ENCODE measurements at regions not wholly inside any gene's neighbourhood (a gene's known extent, or its start where the extent isn't known, plus 50 kb on each side); places are given as distances from the start of the nearest gene placed in this dataset.

DNA sequence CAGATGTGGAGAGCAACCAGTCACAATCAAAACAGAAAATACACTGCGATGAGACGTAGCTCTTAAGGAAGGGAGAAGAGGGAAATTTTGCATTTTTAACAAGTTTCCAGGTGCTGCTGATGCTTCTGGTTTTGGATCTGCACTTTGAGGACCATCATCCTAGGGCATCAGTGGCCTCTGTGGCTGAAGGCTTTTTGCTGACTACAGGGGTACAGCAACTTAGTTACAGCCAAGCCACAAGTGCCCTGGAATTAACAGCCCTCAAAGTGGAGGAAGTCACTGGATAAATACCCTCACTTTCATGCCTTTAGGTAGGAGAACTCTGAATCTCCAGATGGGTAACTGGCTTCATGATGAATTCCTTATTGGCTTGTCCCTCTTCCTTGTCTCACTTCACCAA, 700.9 kb downstream of the TMEM182 start:
- H3K9me3 Mint-ChIP-seq, result 0 out of 5 replicates have a peak, but pooled peaks cover 0 to 2% of the 10 kb centered on the region in 2 experiments

More for the DNA sequence above, 700.9 kb downstream of the TMEM182 start:
- H4K5ac ChIP-seq (ENCODE audit: insufficient read length, low read depth, low read length), result no peak overlapping the region
- no peaks in the 10 kb centered on the region for H3K27me3 ChIP-seq (ENCODE audit: insufficient read depth, low read length)
- H3K4me2 ChIP-seq (ENCODE audit: insufficient read depth, insufficient read length, low read length), result no peak overlapping the region
- no peak overlapping the region for H2BK12ac ChIP-seq (ENCODE audit: insufficient read length, low read depth, low read length)
- no peak for DNase-seq
- TF ChIP-seq, protein P1, sequence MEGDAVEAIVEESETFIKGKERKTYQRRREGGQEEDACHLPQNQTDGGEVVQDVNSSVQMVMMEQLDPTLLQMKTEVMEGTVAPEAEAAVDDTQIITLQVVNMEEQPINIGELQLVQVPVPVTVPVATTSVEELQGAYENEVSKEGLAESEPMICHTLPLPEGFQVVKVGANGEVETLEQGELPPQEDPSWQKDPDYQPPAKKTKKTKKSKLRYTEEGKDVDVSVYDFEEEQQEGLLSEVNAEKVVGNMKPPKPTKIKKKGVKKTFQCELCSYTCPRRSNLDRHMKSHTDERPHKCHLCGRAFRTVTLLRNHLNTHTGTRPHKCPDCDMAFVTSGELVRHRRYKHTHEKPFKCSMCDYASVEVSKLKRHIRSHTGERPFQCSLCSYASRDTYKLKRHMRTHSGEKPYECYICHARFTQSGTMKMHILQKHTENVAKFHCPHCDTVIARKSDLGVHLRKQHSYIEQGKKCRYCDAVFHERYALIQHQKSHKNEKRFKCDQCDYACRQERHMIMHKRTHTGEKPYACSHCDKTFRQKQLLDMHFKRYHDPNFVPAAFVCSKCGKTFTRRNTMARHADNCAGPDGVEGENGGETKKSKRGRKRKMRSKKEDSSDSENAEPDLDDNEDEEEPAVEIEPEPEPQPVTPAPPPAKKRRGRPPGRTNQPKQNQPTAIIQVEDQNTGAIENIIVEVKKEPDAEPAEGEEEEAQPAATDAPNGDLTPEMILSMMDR (conservative IDR thresholded peaks at IDR 0.05), result no peak
- no peaks in the 10 kb centered on the region for H3K36me3 Mint-ChIP-seq (ENCODE audit: insufficient read depth in 1 of 3, low read depth in 3 of 3)
- H4K91ac ChIP-seq (ENCODE audit: insufficient read length, low read depth, low read length), result no peak overlapping the region
- no peak overlapping the region for H3K4me3 Mint-ChIP-seq
- H2BK120ac ChIP-seq (ENCODE audit: low read depth, low read length, poor library complexity, severe bottlenecking), result no peak overlapping the region
- H4K8ac ChIP-seq (replicated peaks; ENCODE audit: insufficient read length, low read depth, low read length), result no peak overlapping the region
- H3K23me2 ChIP-seq (ENCODE audit: insufficient read length, low read depth, low read length, poor library complexity, severe bottlenecking), result no peaks in the 10 kb centered on the region
- H3K56ac ChIP-seq (ENCODE audit: insufficient read length, low read depth, low read length), result no peak overlapping the region
- peaks cover 2 to 3% of the 10 kb centered on the region in 2 experiments; a peak in 2 of 4 replicates for H3K4me1 Mint-ChIP-seq
- H2BK5ac ChIP-seq (ENCODE audit: insufficient read length, low read length), result no peak overlapping the region
- H3K4ac ChIP-seq (ENCODE audit: low read depth, low read length), result no peak overlapping the region
- H2AK5ac ChIP-seq (ENCODE audit: insufficient read length, low read length), result no peak overlapping the region
- no peak overlapping the region for H3K27ac ChIP-seq (ENCODE audit: insufficient read length, low read depth, low read length)
- no peaks in the 10 kb centered on the region for H3K9me3 ChIP-seq (ENCODE audit: control insufficient read depth, low read depth, low read length)
- H3T11ph ChIP-seq (ENCODE audit: low read length), result no peak overlapping the region
- no peaks in the 10 kb centered on the region for H3K4me1 ChIP-seq (ENCODE audit: insufficient read depth, low read length)
- WGBS (ENCODE audit: extremely low coverage, insufficient read length, low lambda C conversion rate), result no CpG with 5 or more reads among the region's 2 CpGs
- no peak overlapping the region for H2BK15ac ChIP-seq (ENCODE audit: low read depth, low read length)
- no peak overlapping the region for H3K9ac ChIP-seq (ENCODE audit: extremely low read depth, insufficient read length, low read length)
- no peaks in the 10 kb centered on the region for H3K79me2 ChIP-seq (ENCODE audit: insufficient read depth, low read length)
- H3K27me3 Mint-ChIP-seq (ENCODE audit: low read depth), result no peaks in the 10 kb centered on the region
- no peak overlapping the region for H3K23ac ChIP-seq (ENCODE audit: insufficient read length, low read depth, low read length)
- H2BK20ac ChIP-seq (ENCODE audit: low read depth, low read length, poor library complexity, severe bottlenecking), result no peak overlapping the region
- no peak overlapping the region for H3K27ac Mint-ChIP-seq
- no peak overlapping the region for H3K18ac ChIP-seq (ENCODE audit: insufficient read length, low read depth, low read length)
- H3K14ac ChIP-seq (ENCODE audit: insufficient read depth, low read length), result no peak overlapping the region
- H4K20me1 ChIP-seq (ENCODE audit: control insufficient read depth, insufficient read depth, insufficient read length), result no peaks in the 10 kb centered on the region
- H3K79me1 ChIP-seq (ENCODE audit: insufficient read depth, low read depth, low read length, poor library complexity, severe bottlenecking), result no peaks in the 10 kb centered on the region
- no peak overlapping the region for H2AFZ ChIP-seq (ENCODE audit: low read length)
